H9 (cell line): ENCODE measurements at regions not wholly inside any gene's neighbourhood (a gene's known extent, or its start where the extent isn't known, plus 50 kb on each side); places are given as distances from the start of the nearest gene placed in this dataset.

Source experiments
- DNase-seq: peaks from one replicate; pipeline ENCODE4 v3.0.0-alpha.2; 2017
- H2AFZ ChIP-seq: one replicate; pipeline ENCODE4 v1.6.1; 2013; ENCODE audit warnings: mild to moderate bottlenecking, low read length, control low read depth, moderate library complexity
- H2AK5ac ChIP-seq: 2 replicates; pipeline ENCODE4 v1.6.1; 2013; ENCODE audit warnings: low read length, control low read depth, mixed read lengths; ENCODE audit not compliant: insufficient read length
- H2BK120ac ChIP-seq: one replicate; pipeline ENCODE4 v1.6.1; 2013; ENCODE audit warnings: low read depth, mild to moderate bottlenecking, low read length, control low read depth, inconsistent platforms; ENCODE audit not compliant: poor library complexity, severe bottlenecking
- H2BK12ac ChIP-seq: 2 replicates; pipeline ENCODE4 v1.6.1; 2013; ENCODE audit warnings: low read length, control low read depth, mixed read lengths, low read depth; ENCODE audit not compliant: insufficient read length
- H2BK15ac ChIP-seq: 2 replicates; pipeline ENCODE4 v1.6.1; 2013; ENCODE audit warnings: low read depth, low read length, control low read depth
- H2BK20ac ChIP-seq: one replicate; pipeline ENCODE4 v1.6.1; 2013; ENCODE audit warnings: low read depth, mild to moderate bottlenecking, low read length, control low read depth, inconsistent platforms; ENCODE audit not compliant: poor library complexity, severe bottlenecking
- H2BK5ac ChIP-seq: 2 replicates; pipeline ENCODE4 v1.6.1; 2013; ENCODE audit warnings: low read length, control low read depth, mixed read lengths; ENCODE audit not compliant: insufficient read length
- H3K14ac ChIP-seq: 2 replicates; pipeline ENCODE4 v1.6.1; 2013; ENCODE audit warnings: low read length, control low read depth; ENCODE audit not compliant: insufficient read depth
- H3K18ac ChIP-seq: 2 replicates; pipeline ENCODE4 v1.6.1; 2013; ENCODE audit warnings: low read depth, mild to moderate bottlenecking, mixed read lengths, low read length, control low read depth; ENCODE audit not compliant: insufficient read length
- H3K23ac ChIP-seq: 2 replicates; pipeline ENCODE4 v1.6.1; 2013; ENCODE audit warnings: low read length, control low read depth, mixed read lengths, low read depth; ENCODE audit not compliant: insufficient read length
- H3K23me2 ChIP-seq: 2 replicates; pipeline ENCODE4 v1.6.1; 2013; ENCODE audit warnings: low read depth, mild to moderate bottlenecking, mixed read lengths, low read length, control low read depth; ENCODE audit not compliant: insufficient read length, poor library complexity, severe bottlenecking
- H3K27ac ChIP-seq: 2 replicates; pipeline ENCODE4 v1.5.1; 2013; ENCODE audit warnings: low read length, control low read depth, mixed read lengths, low read depth; ENCODE audit not compliant: insufficient read length
- H3K27me3 ChIP-seq: 2 replicates; pipeline ENCODE4 v1.6.1; 2013; ENCODE audit warnings: low read length, control low read depth, inconsistent platforms; ENCODE audit not compliant: insufficient read depth
- H3K4ac ChIP-seq: 2 replicates; pipeline ENCODE4 v1.6.1; 2013; ENCODE audit warnings: low read depth, mild to moderate bottlenecking, control low read depth, inconsistent platforms, low read length, moderate library complexity
- H3K4me1 ChIP-seq: 2 replicates; pipeline ENCODE4 v1.6.1; 2013; ENCODE audit warnings: low read length, control low read depth, inconsistent platforms; ENCODE audit not compliant: insufficient read depth
- H3K4me2 ChIP-seq: 2 replicates; pipeline ENCODE4 v1.6.1; 2013; ENCODE audit warnings: low read length, control low read depth, mixed read lengths; ENCODE audit not compliant: insufficient read length, insufficient read depth
- H3K56ac ChIP-seq: 2 replicates; pipeline ENCODE4 v1.6.1; 2013; ENCODE audit warnings: low read depth, mild to moderate bottlenecking, mixed read lengths, low read length, control low read depth; ENCODE audit not compliant: insufficient read length
- H3K79me1 ChIP-seq: 2 replicates; pipeline ENCODE4 v1.6.1; 2013; ENCODE audit warnings: low read depth, mild to moderate bottlenecking, moderate library complexity, low read length, control low read depth, inconsistent platforms; ENCODE audit not compliant: insufficient read depth, poor library complexity, severe bottlenecking
- H3K79me2 ChIP-seq: 2 replicates; pipeline ENCODE4 v1.6.1; 2013; ENCODE audit warnings: low read length, control low read depth, inconsistent platforms; ENCODE audit not compliant: insufficient read depth
- H3K9ac ChIP-seq: 2 replicates; pipeline ENCODE4 v1.6.1; 2013; ENCODE audit warnings: low read length, control low read depth, mixed read lengths; ENCODE audit not compliant: insufficient read length; ENCODE audit errors: extremely low read depth
- H3K9me3 ChIP-seq: one replicate; pipeline ENCODE4 v1.6.1; 2013; ENCODE audit warnings: low read depth, low read length, inconsistent platforms; ENCODE audit not compliant: control insufficient read depth
- H3T11ph ChIP-seq: one replicate; pipeline ENCODE4 v1.6.1; 2013; ENCODE audit warnings: mild to moderate bottlenecking, low read length, control low read depth, inconsistent platforms
- H4K20me1 ChIP-seq: one replicate; pipeline ENCODE4 v1.6.1; 2013; ENCODE audit not compliant: control insufficient read depth, insufficient read length, insufficient read depth
- H4K5ac ChIP-seq: 2 replicates; pipeline ENCODE4 v1.6.1; 2013; ENCODE audit warnings: low read depth, mild to moderate bottlenecking, mixed read lengths, low read length, control low read depth; ENCODE audit not compliant: insufficient read length
- H4K8ac ChIP-seq: replicated peaks from 2 replicates; pipeline ENCODE4 v1.6.1; 2013; ENCODE audit warnings: low read length, control low read depth, mixed read lengths, low read depth; ENCODE audit not compliant: insufficient read length
- H4K91ac ChIP-seq: 2 replicates; pipeline ENCODE4 v1.6.1; 2013; ENCODE audit warnings: low read depth, mild to moderate bottlenecking, moderate library complexity, mixed read lengths, low read length, control low read depth; ENCODE audit not compliant: insufficient read length
- H3K27ac Mint-ChIP-seq, 3 experiments: 2 replicates in 2 of 3; 3 replicates in 1 of 3; pipeline ENCODE4 v1.8.0; 2020 to 2021; ENCODE audit warnings: mixed read lengths in 3 of 3, mild to moderate bottlenecking in 1 of 3, moderate library complexity in 1 of 3
- H3K27me3 Mint-ChIP-seq: 2 replicates; pipeline ENCODE4 v1.8.0; 2021; ENCODE audit warnings: low read depth, mild to moderate bottlenecking, moderate library complexity, mixed read lengths
- H3K36me3 Mint-ChIP-seq, 3 experiments: 2 replicates in 2 of 3; 3 replicates in 1 of 3; pipeline ENCODE4 v1.8.0; 2020 to 2021; ENCODE audit warnings: low read depth in 3 of 3, mixed read lengths in 3 of 3; ENCODE audit not compliant: insufficient read depth in 1 of 3
- H3K4me1 Mint-ChIP-seq, 2 experiments: 2 replicates each; pipeline ENCODE4 v1.8.0; 2020; ENCODE audit warnings: mixed read lengths in 2 of 2
- H3K4me3 Mint-ChIP-seq, 2 experiments: 2 replicates in 1 of 2; 3 replicates in 1 of 2; pipeline ENCODE4 v1.8.0; 2020 to 2021; ENCODE audit warnings: mild to moderate bottlenecking in 2 of 2, mixed read lengths in 2 of 2, moderate library complexity in 1 of 2
- H3K9me3 Mint-ChIP-seq, 2 experiments: 2 replicates in 1 of 2; 3 replicates in 1 of 2; pipeline ENCODE4 v1.8.0; 2020; ENCODE audit warnings: mild to moderate bottlenecking in 2 of 2, mixed read lengths in 2 of 2, moderate library complexity in 1 of 2
- CTCF ChIP-seq: fragments of 200-600 bp; sonication (generic); conservative IDR thresholded peaks from 3 replicates; pipeline ENCODE4 v1.8.0; 2021; ENCODE audit warnings: antibody characterized with exemption, mild to moderate bottlenecking
- WGBS: extraction: QIAGEN DNeasy Blood & Tissue Kit; methylation state at CpG from one replicate; pipeline ENCODE4 v1.1.7; 2013; ENCODE audit warnings: missing lambda C conversion rate, low lambda C conversion rate, mixed read lengths; ENCODE audit not compliant: insufficient read length; ENCODE audit errors: extremely low coverage; 5-methylcytosine and 5-hydroxymethylcytosine counted together

- Histone ChIP-seq H3T11ph (no peak overlapping the region), H4K91ac (no peak overlapping the region), H2BK12ac (no peak overlapping the region), H3K9ac (no peak overlapping the region), H4K8ac (no peak overlapping the region), H3K4ac (no peak overlapping the region), H3K27ac (no peak overlapping the region), H3K56ac (no peak overlapping the region), H2BK20ac (no peak overlapping the region), H3K79me2 (no peaks in the 10 kb centered on the region), H3K4me2 (no peak overlapping the region), H3K23me2 (no peaks in the 10 kb centered on the region), H3K14ac (no peak overlapping the region), H2BK120ac (no peak overlapping the region), H3K23ac (no peak overlapping the region), H3K27me3 (no peaks in the 10 kb centered on the region), H4K20me1 (no peaks in the 10 kb centered on the region), H3K9me3 (no peaks in the 10 kb centered on the region), H2AFZ (no peak overlapping the region), H3K4me1 (no peaks in the 10 kb centered on the region), H2AK5ac (no peak overlapping the region), H2BK5ac (no peak overlapping the region), H3K18ac (no peak overlapping the region), H2BK15ac (no peak overlapping the region), H3K79me1 (no peaks in the 10 kb centered on the region), H4K5ac (no peak overlapping the region)
- Mint-ChIP-seq H3K9me3 (no peaks in the 10 kb centered on the region; a peak in 1 of 5 replicates), H3K4me1 (no peaks in the 10 kb centered on the region), H3K27ac (no peak overlapping the region; a peak in 1 of 7 replicates), H3K36me3 (no peaks in the 10 kb centered on the region; a peak in 1 of 7 replicates), H3K27me3 (no peaks in the 10 kb centered on the region), H3K4me3 (no peak overlapping the region)
- no CpG with 5 or more reads among the region's 4 CpGs for WGBS
- TF ChIP-seq CTCF = no peak
- no peak for DNase-seq
These were observed 268.8 kb downstream of the MREG start for GRCh38 chr2:215744514-215744913.
